ENCODE measurements at regions not wholly inside any gene's neighbourhood (a gene's known extent, or its start where the extent isn't known, plus 50 kb on each side); places are given as distances from the start of the nearest gene placed in this dataset.

- TF ChIP-seq, protein P1, sequence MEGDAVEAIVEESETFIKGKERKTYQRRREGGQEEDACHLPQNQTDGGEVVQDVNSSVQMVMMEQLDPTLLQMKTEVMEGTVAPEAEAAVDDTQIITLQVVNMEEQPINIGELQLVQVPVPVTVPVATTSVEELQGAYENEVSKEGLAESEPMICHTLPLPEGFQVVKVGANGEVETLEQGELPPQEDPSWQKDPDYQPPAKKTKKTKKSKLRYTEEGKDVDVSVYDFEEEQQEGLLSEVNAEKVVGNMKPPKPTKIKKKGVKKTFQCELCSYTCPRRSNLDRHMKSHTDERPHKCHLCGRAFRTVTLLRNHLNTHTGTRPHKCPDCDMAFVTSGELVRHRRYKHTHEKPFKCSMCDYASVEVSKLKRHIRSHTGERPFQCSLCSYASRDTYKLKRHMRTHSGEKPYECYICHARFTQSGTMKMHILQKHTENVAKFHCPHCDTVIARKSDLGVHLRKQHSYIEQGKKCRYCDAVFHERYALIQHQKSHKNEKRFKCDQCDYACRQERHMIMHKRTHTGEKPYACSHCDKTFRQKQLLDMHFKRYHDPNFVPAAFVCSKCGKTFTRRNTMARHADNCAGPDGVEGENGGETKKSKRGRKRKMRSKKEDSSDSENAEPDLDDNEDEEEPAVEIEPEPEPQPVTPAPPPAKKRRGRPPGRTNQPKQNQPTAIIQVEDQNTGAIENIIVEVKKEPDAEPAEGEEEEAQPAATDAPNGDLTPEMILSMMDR (IDR thresholded peaks at IDR 0.05; ENCODE audit: insufficient read depth, low read depth, low read length, missing control alignments): no peak
- no peak overlapping the region for H3K4me3 ChIP-seq (ENCODE audit: low read depth, low read length)
- no peak for DNase-seq (ENCODE audit: low read depth)
Observed at GRCh38 chr18:29608982-29609381, 1432.1 kb upstream of the CDH2 start.

DNA sequence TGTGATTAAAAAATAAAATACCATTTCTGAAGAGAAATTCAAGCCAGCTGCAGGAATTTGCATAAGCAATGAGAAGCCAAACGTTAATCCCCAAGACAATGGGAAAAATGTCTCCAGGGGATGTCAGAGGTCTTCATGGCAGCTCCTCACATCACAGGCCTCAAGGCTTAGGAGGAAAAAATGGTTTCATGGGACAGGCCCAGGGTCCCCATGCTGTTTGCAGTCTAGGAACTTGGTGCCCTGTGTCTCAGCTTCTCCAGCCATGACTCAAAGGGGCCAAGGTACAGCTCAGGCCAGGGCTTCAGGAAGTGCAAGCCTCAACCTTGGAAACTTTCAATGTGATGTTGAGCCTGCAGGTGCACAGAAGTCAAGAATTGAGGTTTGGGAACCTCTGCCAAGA, 1428.4 kb upstream of the CDH2 start:
- TF ChIP-seq, protein P1 (IDR thresholded peaks at IDR 0.05; ENCODE audit: insufficient read depth, low read depth, low read length, missing control alignments): no peak
- H3K4me3 ChIP-seq (ENCODE audit: low read depth, low read length): no peak overlapping the region
- no peak for DNase-seq (ENCODE audit: low read depth)

- TF ChIP-seq, protein P1 (IDR thresholded peaks at IDR 0.05; ENCODE audit: insufficient read depth, low read depth, low read length, missing control alignments): no peak
- no peak overlapping the region for H3K4me3 ChIP-seq (ENCODE audit: low read depth, low read length)
- DNase-seq (ENCODE audit: low read depth): no peak
Observed at GRCh38 chr18:29596959-29597358, 1420.0 kb upstream of the CDH2 start.

DNA sequence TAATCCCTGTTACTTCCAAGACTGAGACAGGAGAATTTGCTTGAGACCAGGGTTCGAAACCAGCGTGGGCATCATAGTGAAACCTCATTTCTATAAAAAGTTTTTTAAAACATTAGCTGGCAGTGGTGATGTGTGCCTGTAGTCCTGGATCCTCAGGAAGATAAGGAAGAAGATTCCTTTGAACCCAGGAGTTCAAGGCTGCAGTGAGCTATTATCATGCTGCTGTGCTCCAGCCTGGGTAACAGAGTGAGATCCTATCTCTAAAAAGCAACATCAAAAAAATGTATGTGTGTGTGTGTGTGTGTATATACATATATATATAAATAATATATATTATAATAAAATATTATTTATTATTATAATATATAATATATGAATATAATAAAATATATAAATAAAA, 1417.6 kb upstream of the CDH2 start:
- TF ChIP-seq, protein P1 (IDR thresholded peaks at IDR 0.05; ENCODE audit: insufficient read depth, low read depth, low read length, missing control alignments): no peak
- DNase-seq (ENCODE audit: low read depth): no peak
- no peak overlapping the region for H3K4me3 ChIP-seq (ENCODE audit: low read depth, low read length)

DNA sequence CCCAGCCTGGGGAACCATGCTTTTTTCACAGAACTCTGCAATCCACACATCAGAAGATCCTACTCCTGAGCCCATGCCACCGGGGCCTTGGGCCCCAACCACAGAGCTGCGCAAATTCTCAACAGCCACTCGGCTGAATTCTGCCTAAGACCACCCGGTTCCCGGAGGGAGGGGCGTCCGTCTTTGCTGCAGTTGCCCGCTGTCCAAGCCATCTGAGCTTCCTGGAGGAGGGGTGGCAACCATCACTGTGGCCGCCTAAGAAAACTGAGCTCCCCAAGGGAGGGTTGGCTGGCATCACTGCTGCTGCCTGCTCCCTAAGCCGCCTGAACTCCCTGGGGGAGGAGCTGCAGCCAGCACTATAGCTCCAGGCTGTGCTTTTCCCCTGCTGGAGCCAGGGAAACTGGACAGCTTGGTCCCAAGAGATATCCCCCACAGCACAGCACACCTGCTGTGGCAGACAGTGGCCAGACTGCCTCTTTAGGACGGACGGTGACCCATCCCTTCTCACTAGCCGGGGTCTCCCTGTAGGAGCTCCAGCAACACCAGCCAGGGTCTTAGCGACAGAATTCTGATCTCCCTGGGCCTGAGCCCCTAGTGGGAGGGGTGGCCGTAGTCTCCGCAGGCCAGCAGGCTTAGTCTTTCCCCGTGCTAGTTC, 1411.6 kb upstream of the CDH2 start:
- no peak for DNase-seq (ENCODE audit: low read depth)
- no peak overlapping the region for H3K4me3 ChIP-seq (ENCODE audit: low read depth, low read length)
- TF ChIP-seq, protein P1 (IDR thresholded peaks at IDR 0.05; ENCODE audit: insufficient read depth, low read depth, low read length, missing control alignments): no peak

DNA sequence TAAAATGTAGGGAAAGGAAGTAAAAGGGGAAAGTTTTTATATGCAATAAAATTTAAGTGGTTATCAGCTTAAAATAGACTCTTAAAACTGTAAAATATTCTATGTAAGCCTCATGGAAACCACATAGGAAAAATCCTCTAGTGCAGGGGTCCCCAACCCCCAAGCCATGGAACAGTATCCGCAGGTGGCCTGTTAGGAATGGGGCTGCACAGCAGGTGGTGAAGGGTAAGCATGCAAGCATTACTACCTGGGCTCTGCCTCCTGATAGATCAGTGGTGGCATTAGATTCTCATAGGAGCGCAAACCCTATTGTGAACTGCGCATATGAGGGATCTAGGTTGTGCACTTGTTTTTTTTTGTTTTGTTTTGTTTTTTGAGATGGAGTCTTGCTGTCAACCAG, 1409.3 kb upstream of the CDH2 start:
- no peak overlapping the region for H3K4me3 ChIP-seq (ENCODE audit: low read depth, low read length)
- no peak for DNase-seq (ENCODE audit: low read depth)
- TF ChIP-seq, protein P1 (IDR thresholded peaks at IDR 0.05; ENCODE audit: insufficient read depth, low read depth, low read length, missing control alignments): no peak

DNA sequence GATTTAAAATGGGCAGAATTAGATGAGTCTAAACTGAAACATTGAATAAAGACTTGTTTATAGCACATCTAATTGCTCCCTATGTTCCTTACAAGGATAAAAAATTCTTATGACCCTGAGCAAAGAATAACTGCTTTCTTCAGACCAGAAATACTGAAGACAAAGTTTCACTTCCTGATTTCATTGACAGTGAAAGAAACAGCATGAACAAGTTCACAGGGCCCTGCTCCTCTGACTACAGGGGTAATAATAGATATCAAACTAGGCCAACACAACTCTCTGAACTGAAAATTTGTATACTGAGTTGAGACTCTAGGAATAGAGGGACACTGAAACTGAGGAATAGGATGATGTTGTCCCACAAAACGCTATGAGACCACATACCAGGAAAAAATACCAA, 1383.3 kb upstream of the CDH2 start:
- TF ChIP-seq, protein P1 (IDR thresholded peaks at IDR 0.05; ENCODE audit: insufficient read depth, low read depth, low read length, missing control alignments): no peak
- H3K4me3 ChIP-seq (ENCODE audit: low read depth, low read length): no peak overlapping the region
- DNase-seq (ENCODE audit: low read depth): peak; percentile 1

Measured in GM12865 (cell line).